H1 (cell line): ENCODE measurements at regions not wholly inside any gene's neighbourhood (a gene's known extent, or its start where the extent isn't known, plus 50 kb on each side); places are given as distances from the start of the nearest gene placed in this dataset.

ENCODE experiments used
- CHD7 ChIP-seq: fragments of 300-600 bp; sonication (generic); IDR thresholded peaks from 2 replicates; pipeline ENCODE4 v1.7.1; 2012; ENCODE audit warnings: low read length, moderate library complexity, mild to moderate bottlenecking, inconsistent platforms; ENCODE audit not compliant: insufficient replicate concordance
- CTCF ChIP-seq, 3 experiments: IDR thresholded peaks; 1 replicate in 2 of 3; 2 replicates in 1 of 3; pipeline versions ENCODE4 v1.5.1 to v1.6.1; 2011; ENCODE audit warnings: low read length in 3 of 3, mild to moderate bottlenecking in 3 of 3, inconsistent platforms in 2 of 3, low read depth in 1 of 3, moderate library complexity in 1 of 3; ENCODE audit not compliant: insufficient read depth in 1 of 3; ENCODE audit errors: control extremely low read depth in 1 of 3
- TCF12 ChIP-seq: IDR thresholded peaks from 2 replicates; pipeline ENCODE4 v1.6.1; 2011; ENCODE audit warnings: low read depth, mild to moderate bottlenecking, low read length

- TF ChIP-seq CTCF (IDR thresholded peaks at IDR 0.05; ENCODE audit: control extremely low read depth in 1 of 3, insufficient read depth in 1 of 3, low read depth in 1 of 3, low read length in 3 of 3) (no peak), CHD7 (no peak), TCF12 (no peak)
These were observed 334.7 kb upstream of the NDST3 start (continued) for GRCh38 chr4:117699595-117699994.
